Vagina (tissue), 2 donors: ENCODE measurements at regions not wholly inside any gene's neighbourhood (a gene's known extent, or its start where the extent isn't known, plus 50 kb on each side); places are given as distances from the start of the nearest gene placed in this dataset.
"Not testable (repeated sequence)": the region's sequence is repeated elsewhere in the genome, so short reads cannot be mapped to it uniquely, and the experiment has no call there.

Experiments used
- DNase-seq, 2 donors: peaks; one replicate each; pipeline ENCODE4 v3.0.0-alpha.2; 2017; ENCODE audit errors: extremely low spot score in 2 of 2
- H3K27ac ChIP-seq: fragments of 200-600 bp; sonication (generic); one replicate; pipeline ENCODE4 v1.5.1; 2019
- H3K27me3 ChIP-seq: fragments of 200-600 bp; sonication (generic); one replicate; pipeline ENCODE4 v1.5.1; 2019
- H3K36me3 ChIP-seq, 2 donors: fragments of 200-600 bp; sonication (generic); one replicate each; pipeline ENCODE4 v1.5.1; 2017 to 2019
- H3K4me1 ChIP-seq: fragments of 200-600 bp; sonication (generic); one replicate; pipeline ENCODE4 v1.5.1; 2019
- H3K4me3 ChIP-seq, 2 donors: fragments of 200-600 bp; sonication (generic); 1 replicate in 1 of 2; 2 replicates in 1 of 2; pipeline ENCODE4 v1.5.1; 2016 to 2019
- H3K9me3 ChIP-seq: fragments of 200-600 bp; sonication (generic); one replicate; pipeline ENCODE4 v1.5.1; 2019
- POLR2A ChIP-seq, 2 donors: fragments of 450-650 bp; IDR thresholded peaks; one replicate each; pipeline ENCODE4 v1.6.1; 2017; ENCODE audit warnings: antibody characterized with exemption in 2 of 2, mild to moderate bottlenecking in 2 of 2, moderate library complexity in 2 of 2
- POLR2AphosphoS5 ChIP-seq, 2 donors: sonication (generic); formaldehyde crosslinking; IDR thresholded peaks; one replicate each; pipeline ENCODE4 v1.9.0; 2017; ENCODE audit warnings: antibody characterized with exemption in 2 of 2, mild to moderate bottlenecking in 2 of 2, low read depth in 1 of 2; ENCODE audit not compliant: insufficient read depth in 1 of 2
- intact Hi-C: fragments of 100-400 bp; cut with DNase I; formaldehyde crosslinking; loops from one replicate; pipeline ENCODE4 v1.15.1; 2023
- TF ChIP-seq, protein P1 (sequence below), 3 experiments: fragments of 450-650 bp in 2 of 3; fragments of 200-600 bp in 1 of 3; sonication (generic) in 1 of 3; IDR thresholded peaks; one replicate each; pipeline ENCODE4 v1.5.1; 2017 to 2019; ENCODE audit warnings: antibody characterized with exemption in 3 of 3, mild to moderate bottlenecking in 2 of 3, moderate library complexity in 2 of 3

DNA sequence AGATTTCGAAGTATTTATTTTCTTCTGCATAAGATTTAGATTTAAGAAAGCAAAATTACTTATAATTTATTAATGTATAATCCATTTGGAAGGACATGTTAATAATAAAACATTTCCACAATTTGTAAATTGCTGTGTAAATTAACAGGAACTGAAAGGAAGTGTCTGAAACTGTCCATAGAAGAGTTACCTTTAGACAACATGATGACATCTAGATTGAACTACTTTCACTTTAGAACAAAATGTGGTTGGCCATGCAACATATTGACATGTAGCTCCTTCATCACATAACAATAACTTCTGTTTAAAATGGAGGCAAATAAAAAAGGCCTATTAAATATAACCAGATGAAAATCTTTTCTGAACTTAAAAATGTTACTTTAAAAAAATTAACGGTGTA, 1849.5 kb upstream of the ACO1 start:
- intact Hi-C loops: no loop called here
- Histone ChIP-seq H3K27ac (no peak overlapping the region), H3K9me3 (no peaks in the 10 kb centered on the region), H3K4me1 (no peaks in the 10 kb centered on the region), H3K4me3 (no peak overlapping the region), H3K27me3 (no peaks in the 10 kb centered on the region), H3K36me3 (no peaks in the 10 kb centered on the region)
- TF ChIP-seq POLR2A (IDR thresholded peaks at IDR 0.05) (no peak), POLR2AphosphoS5 (IDR thresholded peaks at IDR 0.05; ENCODE audit: insufficient read depth in 1 of 2, low read depth in 1 of 2) (no peak)
- TF ChIP-seq, protein P1, sequence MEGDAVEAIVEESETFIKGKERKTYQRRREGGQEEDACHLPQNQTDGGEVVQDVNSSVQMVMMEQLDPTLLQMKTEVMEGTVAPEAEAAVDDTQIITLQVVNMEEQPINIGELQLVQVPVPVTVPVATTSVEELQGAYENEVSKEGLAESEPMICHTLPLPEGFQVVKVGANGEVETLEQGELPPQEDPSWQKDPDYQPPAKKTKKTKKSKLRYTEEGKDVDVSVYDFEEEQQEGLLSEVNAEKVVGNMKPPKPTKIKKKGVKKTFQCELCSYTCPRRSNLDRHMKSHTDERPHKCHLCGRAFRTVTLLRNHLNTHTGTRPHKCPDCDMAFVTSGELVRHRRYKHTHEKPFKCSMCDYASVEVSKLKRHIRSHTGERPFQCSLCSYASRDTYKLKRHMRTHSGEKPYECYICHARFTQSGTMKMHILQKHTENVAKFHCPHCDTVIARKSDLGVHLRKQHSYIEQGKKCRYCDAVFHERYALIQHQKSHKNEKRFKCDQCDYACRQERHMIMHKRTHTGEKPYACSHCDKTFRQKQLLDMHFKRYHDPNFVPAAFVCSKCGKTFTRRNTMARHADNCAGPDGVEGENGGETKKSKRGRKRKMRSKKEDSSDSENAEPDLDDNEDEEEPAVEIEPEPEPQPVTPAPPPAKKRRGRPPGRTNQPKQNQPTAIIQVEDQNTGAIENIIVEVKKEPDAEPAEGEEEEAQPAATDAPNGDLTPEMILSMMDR (IDR thresholded peaks at IDR 0.05): no peak
- no peak for DNase-seq

DNA sequence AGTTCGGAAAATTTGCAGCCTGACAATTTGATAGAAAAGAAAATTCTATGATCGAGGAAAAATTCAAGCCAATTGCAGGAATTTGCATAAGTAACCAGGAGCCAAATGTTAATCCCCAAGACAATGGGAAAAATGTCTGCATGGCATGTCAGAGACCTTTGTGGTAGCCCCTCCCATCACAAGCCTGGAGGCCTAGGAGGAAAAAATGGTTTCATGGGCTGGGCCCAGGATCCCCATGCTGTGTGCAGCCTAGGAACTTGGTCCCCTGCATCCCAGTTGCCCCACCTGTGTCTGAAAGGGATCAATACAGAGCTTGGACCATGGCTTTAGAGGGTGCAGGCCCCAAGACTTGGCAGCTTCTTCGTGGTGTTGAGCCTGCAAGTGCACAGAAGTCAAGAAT, 1847.9 kb upstream of the ACO1 start:
- Histone ChIP-seq H3K4me3 (no peak overlapping the region), H3K4me1 (no peaks in the 10 kb centered on the region), H3K36me3 (no peaks in the 10 kb centered on the region), H3K27me3 (no peaks in the 10 kb centered on the region), H3K9me3 (no peaks in the 10 kb centered on the region), H3K27ac (no peak overlapping the region)
- intact Hi-C loops: no loop called here
- TF ChIP-seq, protein P1 (IDR thresholded peaks at IDR 0.05): no peak
- DNase-seq: no peak

DNA sequence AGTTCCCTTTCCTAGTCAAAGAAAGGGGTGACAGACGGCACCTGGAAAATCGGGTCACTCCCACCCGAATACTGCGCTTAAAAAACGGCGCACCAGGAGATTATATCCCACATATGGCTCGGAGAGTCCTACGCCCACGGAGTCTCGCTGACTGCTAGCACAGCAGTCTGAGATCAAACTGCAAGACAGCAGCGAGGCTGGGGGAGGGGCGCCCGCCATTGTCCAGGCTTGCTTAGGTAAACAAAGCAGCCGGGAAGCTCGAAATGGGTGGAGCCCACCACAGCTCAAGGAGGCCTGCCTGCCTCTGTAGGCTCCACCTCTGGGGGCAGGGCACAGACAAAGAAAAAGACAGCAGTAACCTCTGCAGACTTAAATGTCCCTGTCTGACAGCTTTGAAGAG, 1844.7 kb upstream of the ACO1 start:
- H3K9me3 ChIP-seq, DNase-seq, H3K4me1 ChIP-seq, H3K27me3 ChIP-seq, H3K4me3 ChIP-seq, H3K36me3 ChIP-seq, intact Hi-C loops, H3K27ac ChIP-seq: not testable (repeated sequence)

DNA sequence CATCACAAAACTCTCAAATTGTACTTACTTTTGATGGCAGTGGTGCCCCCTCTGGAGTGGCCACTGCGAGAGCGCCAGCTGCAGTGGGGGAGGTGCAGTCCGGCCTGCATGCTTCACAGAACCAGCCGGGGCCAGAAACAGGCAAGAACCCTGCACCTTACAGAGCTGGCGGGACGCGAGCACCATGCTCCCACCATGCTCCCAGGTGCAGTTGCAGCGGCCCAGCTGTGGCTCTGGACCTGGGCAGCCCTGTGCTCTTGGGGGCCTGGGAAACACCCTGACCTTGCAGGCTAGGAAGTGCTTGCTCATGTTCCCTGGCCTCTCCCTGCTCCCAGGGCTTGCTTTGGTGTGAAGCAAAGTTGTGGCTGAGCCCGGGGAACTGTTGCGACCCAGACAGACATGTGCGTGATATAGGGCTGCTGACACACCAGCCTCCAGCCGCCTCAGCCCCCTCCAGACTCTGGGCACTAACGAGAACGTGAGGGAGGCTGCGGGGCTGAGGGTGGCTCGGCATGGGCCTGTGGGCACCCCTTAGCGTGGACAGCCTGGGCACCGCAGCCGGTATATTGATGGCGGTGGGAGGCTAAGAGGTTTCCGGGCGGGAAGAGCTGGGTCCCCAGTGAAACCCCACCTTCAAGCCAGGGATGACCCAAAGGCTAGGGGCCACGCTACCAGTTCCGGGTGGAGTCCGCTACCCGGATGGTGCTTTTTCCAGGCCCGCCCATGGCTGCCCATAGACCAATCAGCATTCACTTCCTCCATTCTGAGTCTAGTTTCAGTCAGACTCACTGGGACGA, 1809.9 kb upstream of the ACO1 start:
- H3K4me3 ChIP-seq: no peak overlapping the region
- intact Hi-C loops: no loop called here
- H3K4me1 ChIP-seq: no peaks in the 10 kb centered on the region
- no peaks in the 10 kb centered on the region for H3K9me3 ChIP-seq
- DNase-seq: no peak
- no peaks in the 10 kb centered on the region for H3K27me3 ChIP-seq
- TF ChIP-seq, protein P1 (IDR thresholded peaks at IDR 0.05): no peak
- TF ChIP-seq POLR2A (IDR thresholded peaks at IDR 0.05): no peak
- TF ChIP-seq POLR2AphosphoS5 (IDR thresholded peaks at IDR 0.05; ENCODE audit: insufficient read depth in 1 of 2, low read depth in 1 of 2): no peak
- no peak overlapping the region for H3K27ac ChIP-seq
- no peaks in the 10 kb centered on the region for H3K36me3 ChIP-seq

DNA sequence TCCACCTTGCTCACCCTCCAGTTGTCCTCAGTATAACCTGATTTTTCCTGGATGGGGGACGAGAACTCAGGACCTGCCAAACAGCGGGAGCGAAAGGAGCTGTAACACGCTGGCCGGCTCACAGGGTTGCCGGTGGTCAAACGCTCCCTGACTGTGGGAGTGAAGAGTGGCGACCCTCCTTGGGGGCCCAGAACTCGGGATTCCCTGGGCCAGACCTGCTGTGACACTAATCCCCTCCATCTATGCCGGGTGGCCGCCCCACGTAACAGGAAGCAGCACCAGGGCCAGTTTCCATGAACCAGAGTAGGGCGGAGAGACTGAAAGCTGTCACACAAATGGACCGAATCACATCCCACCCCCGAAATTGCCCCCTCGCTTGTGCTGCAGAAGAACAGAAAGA, 1809.2 kb upstream of the ACO1 start:
- TF ChIP-seq, protein P1 (IDR thresholded peaks at IDR 0.05): no peak
- no peak for TF ChIP-seq POLR2A (IDR thresholded peaks at IDR 0.05)
- TF ChIP-seq POLR2AphosphoS5 (IDR thresholded peaks at IDR 0.05; ENCODE audit: insufficient read depth in 1 of 2, low read depth in 1 of 2): no peak
- intact Hi-C loops: no loop called here

More for the DNA sequence above, 1809.2 kb upstream of the ACO1 start:
- Histone ChIP-seq H3K9me3 (no peaks in the 10 kb centered on the region), H3K27ac (no peak overlapping the region), H3K4me1 (no peaks in the 10 kb centered on the region), H3K27me3 (no peaks in the 10 kb centered on the region), H3K36me3 (no peaks in the 10 kb centered on the region), H3K4me3 (no peak overlapping the region)
- no peak for DNase-seq
